T-cell (primary cell): ENCODE measurements at regions not wholly inside any gene's neighbourhood (a gene's known extent, or its start where the extent isn't known, plus 50 kb on each side); places are given as distances from the start of the nearest gene placed in this dataset.

Source experiments
- ATAC-seq, 4 experiments: fragments of 200-7000 bp in 3 of 4; fragments of 150-1000 bp in 1 of 4; cut with Tn5 transposase; replicated peaks in 1 of 4; 1 replicate in 3 of 4; 2 replicates in 1 of 4; pipeline ENCODE4 v1.10.0; 2021; ENCODE audit warnings: moderate library complexity in 3 of 4, mild to moderate bottlenecking in 2 of 4, moderate number of reproducible peaks in 1 of 4
- CTCF ChIA-PET, 2 donors: fragments of 300-600 bp; sonication (Branson Sonifier 250); formaldehyde crosslinking; loops; one replicate each; lab custom pipeline; 2022; ENCODE audit warnings: antibody characterized with exemption in 2 of 2; lab: Charles Lee
- POLR2A ChIA-PET, 2 donors: fragments of 300-600 bp; sonication (Branson Sonifier 250); formaldehyde crosslinking; loops; one replicate each; lab custom pipeline; 2022; ENCODE audit warnings: antibody characterized with exemption in 2 of 2; lab: Charles Lee
- DNase-seq, 35 experiments: peaks; one replicate each; pipeline versions ENCODE4 v3.0.0 to v3.0.0-alpha.2; 2013 to 2023
- H3K27ac ChIP-seq: one replicate; pipeline ENCODE4 v1.5.1; 2013; ENCODE audit warnings: low read length
- H3K27me3 ChIP-seq, 2 experiments: replicated peaks in 1 of 2; 1 replicate in 1 of 2; 2 replicates in 1 of 2; pipeline versions ENCODE4 v1.6.1 to v1.7.0; 2013; ENCODE audit warnings: low read length in 1 of 2, mixed read lengths in 1 of 2; ENCODE audit not compliant: control insufficient read depth in 2 of 2, insufficient read depth in 2 of 2; ENCODE audit errors: extremely low read depth in 1 of 2
- H3K36me3 ChIP-seq, 2 donors: 1 replicate in 1 of 2; 2 replicates in 1 of 2; pipeline versions ENCODE4 v1.6.1 to v1.7.0; 2013; ENCODE audit warnings: low read length in 1 of 2; ENCODE audit not compliant: control insufficient read depth in 2 of 2, insufficient read depth in 1 of 2; ENCODE audit errors: extremely low read depth in 1 of 2
- H3K4me1 ChIP-seq, 2 experiments: 1 replicate in 1 of 2; 2 replicates in 1 of 2; pipeline versions ENCODE4 v1.6.1 to v1.7.0; 2013; ENCODE audit warnings: low read length in 2 of 2, mixed read lengths in 1 of 2; ENCODE audit not compliant: insufficient read depth in 2 of 2, control insufficient read depth in 1 of 2; ENCODE audit errors: extremely low read depth in 1 of 2
- H3K4me3 ChIP-seq, 2 donors: 1 replicate in 1 of 2; 2 replicates in 1 of 2; pipeline versions ENCODE4 v1.5.1 to v1.7.0; 2013; ENCODE audit warnings: mild to moderate bottlenecking in 2 of 2, low read length in 1 of 2, moderate library complexity in 1 of 2; ENCODE audit not compliant: control insufficient read depth in 1 of 2; ENCODE audit errors: extremely low read depth in 1 of 2
- H3K9me3 ChIP-seq: 2 replicates; pipeline ENCODE4 v1.7.0; 2013
- H3K27ac Mint-ChIP-seq, 2 donors: one replicate each; pipeline ENCODE4 v1.8.0; 2020 to 2021; ENCODE audit warnings: mild to moderate bottlenecking in 2 of 2, mixed read lengths in 2 of 2
- H3K27me3 Mint-ChIP-seq, 2 donors: one replicate each; pipeline ENCODE4 v1.8.0; 2021 to 2022; ENCODE audit warnings: mixed read lengths in 2 of 2
- H3K36me3 Mint-ChIP-seq: one replicate; pipeline ENCODE4 v1.8.0; 2021; ENCODE audit warnings: mixed read lengths
- H3K4me1 Mint-ChIP-seq, 3 donors: one replicate each; pipeline ENCODE4 v1.8.0; 2020 to 2022; ENCODE audit warnings: mixed read lengths in 3 of 3, mild to moderate bottlenecking in 1 of 3
- H3K4me3 Mint-ChIP-seq, 3 donors: one replicate each; pipeline ENCODE4 v1.8.0; 2020 to 2022; ENCODE audit warnings: mild to moderate bottlenecking in 3 of 3, mixed read lengths in 3 of 3, moderate library complexity in 3 of 3
- H3K9me3 Mint-ChIP-seq, 3 donors: one replicate each; pipeline ENCODE4 v1.8.0; 2020 to 2022; ENCODE audit warnings: mixed read lengths in 3 of 3
- WGBS: methylation state at CpG from one replicate; pipeline ENCODE4 v1.1.5; 2013; ENCODE audit warnings: missing lambda C conversion rate; ENCODE audit not compliant: insufficient coverage; 5-methylcytosine and 5-hydroxymethylcytosine counted together

GRCh38 chr18:71554686-71555085, 989.5 kb downstream of the CBLN2 start:
- ChIA-PET POLR2A (interaction anchor here in 1 of 2 donors (0.6 kb wide), 1 partner anchor 18 kb away, joined by 3 read pairs; no protein-coding TSS in a partner anchor), CTCF (no interaction called here)
- Histone ChIP-seq H3K36me3 (no peaks in the 10 kb centered on the region), H3K4me3 (no peak overlapping the region), H3K27me3 (no peaks in the 10 kb centered on the region), H3K9me3 (no peaks in the 10 kb centered on the region), H3K27ac (no peak overlapping the region), H3K4me1 (no peaks in the 10 kb centered on the region)
- DNase-seq (no peak), ATAC-seq (no peak)
- Mint-ChIP-seq H3K4me1 (no peaks in the 10 kb centered on the region), H3K27ac (no peak overlapping the region), H3K9me3 (peaks cover 2 to 9% (median 6%) of the 10 kb centered on the region in 3 donors), H3K36me3 (no peaks in the 10 kb centered on the region), H3K27me3 (no peaks in the 10 kb centered on the region), H3K4me3 (no peak overlapping the region)
- WGBS, result 40% methylated on average over 1 of the region's 2 CpGs

GRCh38 chr18:71541643-71542042, 1002.5 kb downstream of the CBLN2 start:
- 86% methylated on average over 1 of the region's 3 CpGs for WGBS
- DNase-seq, result no peak
- H3K4me3 ChIP-seq, result no peak overlapping the region
- Mint-ChIP-seq H3K9me3 (peaks cover 10 to 19% (median 17%) of the 10 kb centered on the region in 3 donors), H3K4me3 (no peak overlapping the region), H3K36me3 (no peaks in the 10 kb centered on the region), H3K4me1 (no peaks in the 10 kb centered on the region), H3K27me3 (no peaks in the 10 kb centered on the region), H3K27ac (no peak overlapping the region)
- H3K9me3 ChIP-seq, result no peaks in the 10 kb centered on the region
- H3K27me3 ChIP-seq, result no peaks in the 10 kb centered on the region
- H3K27ac ChIP-seq, result no peak overlapping the region
- no peak for ATAC-seq
- POLR2A ChIA-PET, result no interaction called here
- no peaks in the 10 kb centered on the region for H3K36me3 ChIP-seq
- no peaks in the 10 kb centered on the region for H3K4me1 ChIP-seq
- CTCF ChIA-PET, result no interaction called here

GRCh38 chr18:71529703-71530303, 1014.3 kb downstream of the CBLN2 start:
- ATAC-seq, result no peak
- POLR2A ChIA-PET, result no interaction called here
- 60% methylated on average over 1 of the region's 3 CpGs for WGBS
- Mint-ChIP-seq H3K9me3 (peaks cover 2 to 6% (median 5%) of the 10 kb centered on the region in 3 donors), H3K27ac (no peak overlapping the region), H3K4me3 (no peak overlapping the region), H3K36me3 (no peaks in the 10 kb centered on the region), H3K4me1 (no peaks in the 10 kb centered on the region), H3K27me3 (no peaks in the 10 kb centered on the region)
- no peak overlapping the region for H3K27ac ChIP-seq
- no peaks in the 10 kb centered on the region for H3K36me3 ChIP-seq
- H3K27me3 ChIP-seq, result no peaks in the 10 kb centered on the region
- DNase-seq, result no peak
- CTCF ChIA-PET, result no interaction called here
- no peaks in the 10 kb centered on the region for H3K4me1 ChIP-seq
- no peaks in the 10 kb centered on the region for H3K9me3 ChIP-seq
- H3K4me3 ChIP-seq, result no peak overlapping the region

GRCh38 chr18:71523483-71524435, 1020.4 kb downstream of the CBLN2 start:
- H3K4me3 Mint-ChIP-seq, result no peak overlapping the region
- ChIA-PET CTCF (no interaction called here), POLR2A (no interaction called here)
- ATAC-seq (no peak), DNase-seq (no peak)
- H3K36me3 Mint-ChIP-seq, result no peaks in the 10 kb centered on the region
- no CpG with 5 or more reads among the region's 5 CpGs for WGBS
- Histone ChIP-seq H3K4me1 (no peaks in the 10 kb centered on the region), H3K27ac (no peak overlapping the region), H3K9me3 (no peaks in the 10 kb centered on the region), H3K36me3 (no peaks in the 10 kb centered on the region), H3K4me3 (no peak overlapping the region), H3K27me3 (no peaks in the 10 kb centered on the region)
- H3K27ac Mint-ChIP-seq, result no peak overlapping the region
- H3K9me3 Mint-ChIP-seq, result peaks cover 0 to 5% (median 4%) of the 10 kb centered on the region in 3 donors
- H3K4me1 Mint-ChIP-seq, result no peaks in the 10 kb centered on the region
- H3K27me3 Mint-ChIP-seq, result no peaks in the 10 kb centered on the region

GRCh38 chr18:71505526-71505925, 1038.6 kb downstream of the CBLN2 start:
- H3K9me3 Mint-ChIP-seq, result peaks cover 4 to 13% (median 6%) of the 10 kb centered on the region in 3 donors
- H3K27me3 ChIP-seq, result no peaks in the 10 kb centered on the region
- H3K36me3 ChIP-seq, result no peaks in the 10 kb centered on the region
- no peaks in the 10 kb centered on the region for H3K9me3 ChIP-seq
- DNase-seq (no peak), ATAC-seq (no peak)
- no peak overlapping the region for H3K27ac Mint-ChIP-seq
- ChIA-PET POLR2A (no interaction called here), CTCF (no interaction called here)
- H3K4me3 ChIP-seq, result no peak overlapping the region
- H3K4me1 ChIP-seq, result no peaks in the 10 kb centered on the region
- H3K36me3 Mint-ChIP-seq, result no peaks in the 10 kb centered on the region
- no peak overlapping the region for H3K27ac ChIP-seq
- WGBS, result no CpG with 5 or more reads among the region's 2 CpGs
- no peaks in the 10 kb centered on the region for H3K27me3 Mint-ChIP-seq
- H3K4me3 Mint-ChIP-seq, result no peak overlapping the region
- no peaks in the 10 kb centered on the region for H3K4me1 Mint-ChIP-seq

- no peaks in the 10 kb centered on the region for H3K4me1 ChIP-seq
- Mint-ChIP-seq H3K9me3 (peaks cover 2 to 13% (median 4%) of the 10 kb centered on the region in 3 donors), H3K27me3 (no peaks in the 10 kb centered on the region), H3K27ac (no peak overlapping the region), H3K36me3 (no peaks in the 10 kb centered on the region), H3K4me3 (no peak overlapping the region), H3K4me1 (no peaks in the 10 kb centered on the region)
- no peaks in the 10 kb centered on the region for H3K27me3 ChIP-seq
- no peaks in the 10 kb centered on the region for H3K36me3 ChIP-seq
- H3K9me3 ChIP-seq, result no peaks in the 10 kb centered on the region
- no peak overlapping the region for H3K4me3 ChIP-seq
- ATAC-seq (no peak), DNase-seq (no peak)
- H3K27ac ChIP-seq, result no peak overlapping the region
- ChIA-PET POLR2A (no interaction called here), CTCF (no interaction called here)
These were observed 1040.9 kb downstream of the CBLN2 start for GRCh38 chr18:71503222-71503621.
